ENCODE measurements at regions not wholly inside any gene's neighbourhood (a gene's known extent, or its start where the extent isn't known, plus 50 kb on each side); places are given as distances from the start of the nearest gene placed in this dataset.

GRCh38 chr9:35547889-35548418 is 57.1 kb upstream of the TESK1 start:
- TF ChIP-seq CTCF (IDR thresholded peaks at IDR 0.05) = no peak
- no peak for TF ChIP-seq EZH2 (IDR thresholded peaks at IDR 0.05)

Data from neural progenitor cell (in vitro differentiated cells).